AG08396 (cell line): ENCODE measurements at regions not wholly inside any gene's neighbourhood (a gene's known extent, or its start where the extent isn't known, plus 50 kb on each side); places are given as distances from the start of the nearest gene placed in this dataset.
"Not testable (repeated sequence)": the region's sequence is repeated elsewhere in the genome, so short reads cannot be mapped to it uniquely, and the experiment has no call there.

Experiments
- DNase-seq: peaks from one replicate; pipeline ENCODE4 v3.0.0; 2012; ENCODE audit warnings: low spot score, mixed read lengths

DNA sequence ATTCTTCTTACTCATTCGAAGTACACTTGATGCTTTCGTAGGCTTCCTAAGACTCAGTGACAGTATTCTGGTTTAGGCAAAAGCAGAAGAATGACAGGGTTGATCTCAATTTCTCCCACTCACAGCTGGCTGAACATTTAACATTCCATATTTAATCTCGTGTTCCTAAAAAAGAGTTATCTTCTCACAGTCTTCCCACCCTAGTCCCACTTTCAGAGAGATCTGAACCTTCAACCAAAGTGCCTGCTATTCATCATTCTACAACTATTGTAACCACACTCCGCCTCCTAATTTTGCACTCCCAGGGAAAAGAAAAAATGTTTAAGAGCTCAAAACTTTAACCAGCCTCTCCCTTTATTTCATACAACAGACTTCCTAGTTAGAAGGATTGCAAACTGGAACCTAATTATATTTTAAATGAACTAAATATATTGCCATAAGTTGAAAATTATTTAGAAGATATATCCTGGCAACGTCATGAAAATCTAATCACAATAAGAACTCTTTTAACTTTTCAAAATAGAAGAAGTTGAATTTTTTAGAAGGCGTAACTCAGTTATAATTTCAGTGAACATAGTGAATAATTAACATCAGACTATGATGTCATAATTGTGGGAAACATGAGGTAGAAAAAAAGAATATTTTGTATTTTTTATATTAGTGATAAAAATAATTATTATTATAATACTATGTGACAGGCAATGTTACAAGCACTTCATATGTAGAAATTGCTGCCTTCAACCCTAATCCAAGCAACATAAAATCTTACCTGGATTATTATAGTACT is 540.9 kb upstream of the ADGRL2 start:
- DNase-seq, result no peak

- no peak for DNase-seq
These were observed 546.2 kb upstream of the ADGRL2 start for GRCh38 chr1:81254560-81254959.

DNA sequence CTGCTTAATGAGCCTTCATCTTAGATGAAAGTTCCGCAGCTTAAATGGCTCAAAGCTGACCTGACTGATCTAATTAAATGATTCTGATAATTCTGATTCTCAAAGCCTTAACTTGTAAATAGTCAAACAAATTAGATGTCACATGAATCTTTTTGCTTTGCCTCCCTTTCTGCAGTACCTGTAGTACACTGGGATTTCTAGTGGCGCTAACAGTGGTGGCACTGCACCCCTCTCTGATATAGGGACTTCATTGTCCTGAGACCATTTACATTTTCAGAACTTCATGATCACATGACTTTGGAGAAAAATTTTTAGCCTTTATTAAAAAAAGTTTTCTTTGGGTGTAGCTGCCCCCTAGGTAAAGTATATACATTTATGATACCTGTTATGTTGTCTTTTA is 546.7 kb upstream of the ADGRL2 start:
- DNase-seq, result no peak

DNA sequence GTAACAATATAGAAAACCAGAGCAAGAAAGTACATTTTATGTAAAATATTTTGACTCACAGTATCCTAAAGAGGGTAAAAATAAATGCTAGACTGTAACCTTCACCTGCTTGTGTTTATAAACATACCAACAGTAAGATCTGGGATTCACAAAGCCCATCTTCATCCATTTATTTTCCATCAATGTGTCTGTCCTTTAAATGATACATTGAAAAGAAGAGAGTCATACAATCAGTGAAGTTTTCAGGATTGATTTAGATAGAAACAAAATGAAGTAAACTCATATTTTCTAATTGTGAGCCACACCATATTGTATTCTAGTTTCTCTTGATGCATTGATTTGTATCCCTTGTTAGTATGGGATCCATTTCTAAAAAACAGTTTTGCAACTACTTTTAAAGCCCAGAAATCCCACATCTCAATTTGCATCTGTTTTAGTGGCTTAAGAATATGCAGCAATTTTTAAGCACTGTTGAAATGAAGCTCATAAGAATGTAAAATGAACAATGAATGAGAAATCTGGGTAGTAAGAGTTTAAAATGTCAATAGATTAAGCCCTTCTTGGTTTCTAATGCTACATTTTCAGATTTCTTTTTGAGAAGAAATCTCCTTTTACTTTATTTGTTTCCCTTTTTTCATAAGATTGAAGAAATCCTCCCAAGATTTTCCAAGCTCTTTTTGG is 548.1 kb upstream of the ADGRL2 start:
- DNase-seq, result no peak

GRCh38 chr1:81250825-81251224 is 549.9 kb upstream of the ADGRL2 start:
- not testable (repeated sequence) for DNase-seq

DNA sequence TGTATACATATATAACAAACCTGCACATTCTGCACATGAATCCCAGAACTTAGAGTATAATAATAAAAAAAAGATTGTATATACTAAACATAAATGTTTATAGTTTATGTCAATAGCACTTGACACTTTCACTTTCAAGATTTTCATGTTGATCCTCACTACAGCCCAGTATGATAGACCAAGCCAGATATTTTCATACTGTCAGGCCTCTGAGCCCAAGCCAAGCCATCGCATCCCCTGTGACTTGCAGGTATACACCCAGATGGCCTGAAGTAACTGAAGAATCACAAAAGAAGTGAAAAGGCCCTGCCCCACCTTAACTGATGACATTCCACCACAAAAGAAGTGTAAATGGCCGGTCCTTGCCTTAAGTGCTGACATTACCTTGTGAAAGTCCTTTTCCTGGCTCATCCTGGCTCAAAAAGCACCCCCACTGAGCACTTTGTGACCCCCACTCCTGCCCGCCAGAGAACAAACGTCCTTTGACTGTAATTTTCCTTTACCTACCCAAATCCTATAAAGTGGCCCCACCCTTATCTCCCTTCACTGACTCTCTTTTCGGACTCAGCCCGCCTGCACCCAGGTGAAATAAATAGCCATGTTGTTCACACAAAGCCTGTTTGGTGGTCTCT is 555.5 kb upstream of the ADGRL2 start:
- not testable (repeated sequence) for DNase-seq

DNA sequence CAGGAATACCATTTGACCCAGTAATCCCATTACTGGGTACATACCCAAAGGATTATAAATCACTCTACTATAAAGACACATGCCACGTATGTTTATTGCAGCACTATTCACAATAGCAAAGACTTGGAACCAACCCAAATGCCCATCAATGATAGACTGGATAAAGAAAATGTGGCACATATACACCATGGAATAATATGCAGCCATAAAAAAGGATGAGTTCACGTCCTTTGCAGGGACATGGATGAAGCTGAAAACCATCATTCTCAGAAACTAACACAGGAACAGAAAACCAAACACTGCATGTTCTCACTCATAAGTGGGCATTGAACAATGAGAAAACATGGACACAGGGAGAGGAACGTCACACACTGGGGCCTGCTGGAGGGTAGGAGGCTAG is 556.1 kb upstream of the ADGRL2 start:
- DNase-seq, result not testable (repeated sequence)

DNA sequence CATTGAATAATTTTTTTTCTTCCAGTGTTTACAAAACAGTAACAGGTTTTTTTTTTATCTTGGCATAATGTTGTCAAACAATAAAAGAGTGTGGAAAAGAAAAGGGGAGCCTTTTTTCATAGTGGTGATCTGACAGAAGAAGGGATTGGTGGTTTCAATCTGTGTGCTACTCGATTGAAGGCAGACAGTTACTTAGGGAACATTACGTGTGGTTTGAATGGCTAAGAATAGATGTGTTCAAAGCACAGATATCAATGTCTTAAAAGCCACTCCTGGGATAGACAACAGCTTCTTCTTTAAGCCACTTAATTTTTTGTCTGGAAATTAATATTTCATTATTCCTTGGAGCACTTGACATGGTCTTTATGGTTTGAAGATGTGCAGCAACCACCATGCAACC is 558.6 kb upstream of the ADGRL2 start:
- no peak for DNase-seq

- no peak for DNase-seq
These were observed 562.6 kb upstream of the ADGRL2 start for GRCh38 chr1:81238129-81238528.

DNA sequence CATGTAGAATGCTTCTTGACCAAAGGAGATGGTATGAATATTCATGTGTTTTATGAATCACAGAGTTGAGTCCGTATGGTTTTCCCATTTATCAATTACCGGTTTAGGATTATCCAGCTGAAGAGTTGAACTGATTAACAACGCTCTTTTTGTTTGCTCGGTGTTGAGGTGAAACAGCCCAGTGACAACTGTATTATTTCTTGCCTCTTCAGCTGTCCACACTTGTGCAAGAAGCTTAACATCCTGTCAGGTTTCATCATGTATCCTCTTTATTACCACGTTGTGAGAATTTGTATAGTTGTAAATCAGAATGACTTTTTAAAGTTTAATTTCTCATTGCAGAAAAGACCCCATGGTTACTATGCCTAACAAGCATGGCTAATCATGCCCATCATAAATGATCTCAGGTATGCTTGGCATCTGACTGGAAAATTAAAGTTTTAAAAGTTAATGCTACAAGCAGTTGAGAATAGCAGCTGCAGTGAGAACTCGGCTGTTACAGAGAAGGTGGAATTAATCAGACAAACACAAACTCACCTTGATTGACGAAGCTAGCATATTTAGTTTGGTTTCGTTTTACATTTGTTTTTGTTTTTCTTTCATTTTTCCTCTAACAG is 563.2 kb upstream of the ADGRL2 start:
- DNase-seq, result no peak

GRCh38 chr1:81234237-81234636 is 566.5 kb upstream of the ADGRL2 start:
- DNase-seq, result no peak

- DNase-seq, result no peak
These were observed 567.1 kb upstream of the ADGRL2 start for GRCh38 chr1:81233591-81233990.

DNA sequence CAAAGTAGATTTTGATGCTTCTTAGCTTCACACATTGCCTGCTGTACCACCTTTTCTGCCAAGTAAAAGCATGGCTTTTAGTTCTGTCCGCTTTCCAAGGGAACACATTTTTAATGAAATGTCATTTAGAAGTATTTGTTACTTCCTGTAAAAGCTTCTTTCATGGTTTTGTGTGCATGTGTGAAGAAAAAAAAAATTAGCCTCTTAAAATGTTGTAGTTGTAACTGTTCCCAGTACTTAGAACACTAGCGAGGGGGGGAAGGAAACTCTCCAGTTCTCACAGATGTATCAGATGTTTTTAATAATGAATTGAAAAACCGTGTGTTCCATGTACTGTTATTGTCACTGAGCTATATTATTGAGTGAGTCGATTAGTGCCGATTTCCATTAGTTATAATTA is 568.3 kb upstream of the ADGRL2 start:
- no peak for DNase-seq

GRCh38 chr1:81231729-81232038 is 569.0 kb upstream of the ADGRL2 start:
- DNase-seq, result no peak

DNA sequence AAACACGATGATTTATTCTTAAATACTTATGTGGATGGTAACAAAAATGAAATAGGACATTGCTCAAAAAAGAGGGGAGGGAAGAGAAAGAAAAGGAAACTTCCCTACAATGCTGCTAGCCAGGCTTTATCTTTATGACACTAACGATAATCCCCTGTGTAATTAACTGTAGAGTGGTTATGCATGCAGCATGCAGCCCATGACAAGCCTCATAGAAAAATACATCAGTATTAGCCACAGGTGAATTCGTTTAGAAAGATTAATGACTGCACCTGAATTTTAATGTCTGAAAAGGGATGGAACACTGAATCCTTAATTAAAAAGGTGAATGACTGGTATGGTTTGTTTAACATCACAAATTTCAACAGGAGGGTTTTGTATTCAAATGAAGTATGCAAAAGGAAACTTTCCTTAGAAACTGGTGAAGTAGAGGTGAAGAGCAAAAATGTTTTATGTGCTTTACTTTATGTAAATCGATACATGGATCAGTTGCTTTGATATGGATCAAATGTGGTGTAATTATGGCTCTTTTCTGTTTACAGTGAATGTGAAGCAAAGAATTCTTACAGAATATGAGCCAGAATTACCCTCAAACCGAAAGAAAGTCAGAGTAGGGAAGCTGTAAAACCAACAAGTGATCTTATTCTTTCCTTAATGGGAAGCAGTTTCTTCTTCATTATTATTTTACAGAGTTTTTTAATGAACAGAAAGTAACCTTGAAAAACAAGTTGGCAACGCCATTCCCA is 569.6 kb upstream of the ADGRL2 start:
- DNase-seq, result no peak

DNA sequence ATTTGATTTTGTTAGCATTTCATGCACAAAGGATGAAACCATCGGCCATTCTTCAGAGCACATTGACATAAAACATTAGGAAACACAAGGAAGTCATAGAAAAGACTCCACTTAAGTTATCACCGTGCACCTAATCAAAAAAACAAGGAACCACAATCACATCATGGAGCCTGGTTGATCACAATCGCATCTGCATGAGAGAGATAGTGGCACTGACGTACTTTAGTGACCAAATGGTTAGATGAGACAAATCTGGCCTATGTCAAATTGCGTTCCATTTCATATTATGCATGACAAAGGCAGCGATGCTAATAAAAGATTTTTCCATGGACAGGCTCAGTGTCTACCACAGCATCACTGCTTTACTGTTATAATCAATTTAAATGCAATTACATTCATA is 571.8 kb upstream of the ADGRL2 start:
- no peak for DNase-seq

DNA sequence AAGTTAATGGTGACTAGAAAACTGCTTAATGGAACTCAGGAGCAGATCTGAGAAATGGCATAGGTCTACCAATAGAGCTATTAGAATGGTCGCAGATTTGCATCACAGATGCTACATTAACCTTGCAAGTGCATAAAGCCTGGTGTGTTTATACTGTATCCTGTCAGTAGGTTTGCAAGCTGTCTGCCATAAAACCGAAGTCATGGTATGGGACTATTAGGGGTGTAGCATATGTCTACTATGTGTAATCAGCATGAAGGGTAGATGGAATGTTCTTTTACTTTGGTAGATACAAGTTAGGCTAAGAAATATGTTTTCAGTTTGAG is 574.2 kb upstream of the ADGRL2 start:
- no peak for DNase-seq

DNA sequence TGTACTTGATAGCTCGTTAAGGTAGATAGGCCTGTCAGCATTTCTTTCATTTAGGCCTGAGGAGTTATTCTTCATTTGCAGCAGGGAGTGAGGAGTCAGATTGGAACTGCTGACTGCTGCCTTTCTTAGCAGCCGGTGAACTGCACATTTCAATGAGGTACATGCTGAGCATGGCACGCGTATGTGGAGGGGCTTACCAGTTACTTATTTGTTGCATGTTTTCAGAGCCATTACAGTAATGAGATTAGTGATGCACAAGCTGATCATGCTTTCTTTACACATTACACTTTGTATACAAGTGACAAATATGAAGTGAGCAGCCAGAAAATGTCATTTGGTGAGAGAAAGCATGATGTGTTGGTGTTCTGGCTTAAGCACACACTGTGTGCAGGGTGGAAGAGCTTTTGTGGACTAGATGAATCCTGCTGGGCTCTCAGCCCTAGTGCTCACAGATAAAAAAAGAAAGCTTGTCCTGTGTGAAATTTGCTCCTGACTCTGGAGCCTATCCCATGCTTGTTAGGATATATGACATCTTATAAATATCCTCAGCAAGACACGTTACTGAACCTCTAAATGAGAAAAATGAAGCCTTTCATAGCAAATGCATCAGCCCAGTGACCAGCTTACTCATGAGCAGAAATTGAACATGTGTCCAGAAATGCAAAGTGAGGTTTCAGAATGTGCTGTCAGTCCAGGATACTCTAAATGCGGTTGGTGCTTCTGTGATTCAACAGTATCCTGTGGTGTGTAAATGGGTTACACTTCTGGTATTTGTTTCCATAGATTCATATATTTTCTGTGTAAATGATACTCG is 574.7 kb upstream of the ADGRL2 start:
- DNase-seq, result no peak

DNA sequence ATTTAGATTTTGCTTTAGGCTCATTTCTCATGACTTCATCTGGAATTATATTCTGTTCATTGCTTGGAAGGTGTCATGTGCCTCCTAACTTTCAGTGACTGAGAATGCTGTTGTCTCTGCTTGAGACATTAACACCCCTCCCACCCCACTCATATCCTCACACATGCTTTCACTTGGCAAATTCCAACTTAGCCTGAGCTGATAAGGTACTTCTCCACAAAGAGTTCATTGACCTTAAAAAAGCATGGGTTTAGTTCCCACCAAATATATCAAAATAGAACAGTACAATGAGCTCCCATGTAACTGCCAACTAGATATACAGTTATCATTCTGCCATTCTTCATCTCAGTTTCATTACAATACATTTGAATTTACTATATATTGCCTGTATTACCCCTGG is 576.5 kb upstream of the ADGRL2 start:
- no peak for DNase-seq

DNA sequence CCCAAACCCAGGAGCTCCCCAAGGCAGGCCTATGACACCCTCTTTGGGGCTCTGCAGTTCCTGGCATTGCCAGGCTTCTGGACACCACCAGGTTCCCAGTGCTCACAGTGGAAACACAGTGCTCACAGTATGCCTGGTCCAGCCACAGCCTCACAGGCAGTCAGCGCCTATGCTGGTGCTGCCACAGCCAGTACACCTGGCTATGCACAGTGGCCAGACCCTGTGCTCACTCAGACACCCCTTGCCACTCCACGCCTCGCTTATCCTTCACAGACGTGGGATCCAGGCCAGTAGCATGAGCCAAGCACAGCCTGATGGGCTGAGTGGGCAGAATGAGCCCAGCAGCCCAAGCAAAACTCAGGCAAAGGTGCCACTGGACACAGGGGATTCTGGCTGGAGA is 579.2 kb upstream of the ADGRL2 start:
- DNase-seq, result no peak

DNA sequence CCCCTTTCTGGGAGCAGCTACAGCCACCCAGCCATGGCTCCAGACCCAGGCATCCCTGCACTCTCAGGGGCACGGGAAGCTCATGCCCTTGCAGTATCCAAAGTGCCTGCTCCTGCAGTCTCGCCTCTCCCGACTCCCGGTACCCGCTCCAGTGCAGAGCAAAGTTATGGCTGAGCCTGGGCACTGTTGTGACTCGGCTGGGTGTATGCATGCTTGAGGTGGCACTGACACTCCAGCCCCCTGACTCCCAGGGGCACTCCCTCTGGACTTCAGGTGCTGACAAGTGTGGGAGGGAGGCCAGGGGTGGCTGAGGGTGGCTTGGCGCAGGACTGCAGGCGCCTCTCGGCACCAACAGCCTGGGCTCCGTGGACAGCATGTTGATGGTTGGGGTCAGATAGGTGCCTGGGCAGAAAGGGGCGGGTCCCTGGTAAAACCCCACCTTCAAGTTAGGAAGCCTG is 580.1 kb upstream of the ADGRL2 start:
- DNase-seq, result no peak

GRCh38 chr1:81217058-81217457 is 583.7 kb upstream of the ADGRL2 start:
- no peak for DNase-seq
